CMK (cell line): ENCODE measurements at regions not wholly inside any gene's neighbourhood (a gene's known extent, or its start where the extent isn't known, plus 50 kb on each side); places are given as distances from the start of the nearest gene placed in this dataset.
"Not testable (repeated sequence)": the region's sequence is repeated elsewhere in the genome, so short reads cannot be mapped to it uniquely, and the experiment has no call there.

Experiments
- DNase-seq: peaks from one replicate; pipeline ENCODE4 v3.0.0-alpha.2; 2010; ENCODE audit warnings: low read depth

GRCh38 chr7:48992816-48993215 lies 68.5 kb downstream of the CDC14C start:
- no peak for DNase-seq

- peak; percentile 7 for DNase-seq
Measured at GRCh38 chr7:49001610-49002033, 77.3 kb downstream of the CDC14C start.

DNA sequence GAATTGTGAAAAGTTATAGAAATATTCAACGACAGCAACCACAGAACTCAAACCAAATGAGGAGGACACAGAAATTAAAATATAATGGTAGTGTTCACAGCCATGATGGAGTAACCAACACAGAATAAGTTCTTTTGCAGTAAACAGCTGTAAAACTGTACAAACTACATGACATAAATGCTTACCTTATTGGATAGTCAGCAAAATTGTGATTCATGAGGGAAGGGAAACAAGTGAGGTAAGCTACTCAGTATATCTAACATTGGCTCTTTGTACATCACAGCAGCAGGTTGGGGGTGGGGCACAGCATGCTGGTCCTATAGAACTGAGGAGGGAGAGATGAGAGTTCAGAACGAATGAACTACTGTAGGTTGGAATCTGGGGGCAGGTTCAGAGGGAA lies 86.4 kb downstream of the CDC14C start:
- DNase-seq = no peak

GRCh38 chr7:49014870-49015269 lies 90.5 kb downstream of the CDC14C start:
- no peak for DNase-seq

DNA sequence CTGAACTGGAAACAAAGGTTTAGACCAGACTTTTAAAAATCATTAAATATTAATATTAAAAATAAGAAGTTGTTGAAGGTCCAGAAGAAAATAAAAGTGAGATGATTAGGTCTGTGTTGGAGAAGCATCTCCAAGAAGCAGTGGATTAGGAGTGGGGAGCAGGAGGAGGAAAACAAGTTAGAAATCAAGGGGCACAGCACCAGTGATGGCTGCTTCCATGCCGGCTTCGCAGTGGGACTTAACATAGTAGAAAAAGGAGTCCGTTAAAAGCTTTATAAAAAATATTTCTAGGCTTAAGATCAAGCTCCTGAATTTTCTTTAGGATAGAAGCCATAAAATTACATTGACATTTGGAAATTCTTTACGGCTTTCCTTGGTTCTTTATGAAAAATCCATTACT lies 95.8 kb downstream of the CDC14C start:
- DNase-seq = no peak

GRCh38 chr7:49022448-49022847 lies 98.1 kb downstream of the CDC14C start:
- no peak for DNase-seq

- no peak for DNase-seq
Measured at GRCh38 chr7:49023345-49024328, 99.3 kb downstream of the CDC14C start.

DNA sequence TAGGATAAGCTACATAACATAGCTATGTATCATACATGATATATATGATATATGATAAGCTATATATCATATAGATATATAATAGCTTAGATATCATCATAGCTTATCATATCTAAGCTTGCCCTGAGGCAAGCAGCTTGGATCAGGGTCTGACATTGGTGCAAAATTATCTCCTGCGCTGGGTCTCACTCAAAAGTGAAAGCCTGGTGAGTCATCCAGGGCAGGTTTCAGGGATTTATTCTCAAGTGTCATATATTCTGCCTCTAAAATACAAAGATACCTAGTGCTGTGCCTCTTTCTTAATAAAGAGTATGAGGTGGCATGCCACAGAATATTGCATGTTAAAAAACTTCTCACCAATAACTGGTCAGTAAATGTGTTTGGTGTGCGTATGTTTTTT lies 105.9 kb downstream of the CDC14C start:
- DNase-seq = no peak

GRCh38 chr7:49033140-49033539 lies 108.8 kb downstream of the CDC14C start:
- DNase-seq = not testable (repeated sequence)

- no peak for DNase-seq
Measured at GRCh38 chr7:49037346-49038210, 113.2 kb downstream of the CDC14C start.

DNA sequence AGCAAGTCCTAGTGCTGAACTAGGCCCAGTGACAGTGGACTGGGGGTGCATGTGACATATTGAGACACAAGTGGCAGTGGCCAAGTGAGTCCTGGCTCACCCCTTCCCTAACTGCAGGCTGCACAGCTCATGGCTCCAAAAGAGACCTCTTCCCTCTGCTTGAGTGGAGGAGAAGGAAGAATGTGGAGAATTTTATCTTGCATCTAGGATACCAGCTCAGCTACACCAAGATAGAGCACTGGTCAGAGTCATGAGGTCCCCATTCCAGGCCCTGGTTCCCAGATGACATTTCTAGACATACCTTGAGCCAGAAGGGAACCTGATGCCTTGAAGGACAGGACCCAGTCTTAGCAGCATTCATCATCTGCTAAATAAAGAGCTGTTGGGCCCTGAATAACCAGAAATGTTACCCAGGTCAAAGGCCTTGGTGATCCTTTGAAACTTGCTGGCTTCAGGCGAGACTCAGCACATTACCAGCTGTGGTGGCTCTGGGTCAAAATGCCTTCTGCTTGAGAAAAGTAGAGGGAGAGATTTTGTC lies 114.5 kb downstream of the CDC14C start:
- no peak for DNase-seq

DNA sequence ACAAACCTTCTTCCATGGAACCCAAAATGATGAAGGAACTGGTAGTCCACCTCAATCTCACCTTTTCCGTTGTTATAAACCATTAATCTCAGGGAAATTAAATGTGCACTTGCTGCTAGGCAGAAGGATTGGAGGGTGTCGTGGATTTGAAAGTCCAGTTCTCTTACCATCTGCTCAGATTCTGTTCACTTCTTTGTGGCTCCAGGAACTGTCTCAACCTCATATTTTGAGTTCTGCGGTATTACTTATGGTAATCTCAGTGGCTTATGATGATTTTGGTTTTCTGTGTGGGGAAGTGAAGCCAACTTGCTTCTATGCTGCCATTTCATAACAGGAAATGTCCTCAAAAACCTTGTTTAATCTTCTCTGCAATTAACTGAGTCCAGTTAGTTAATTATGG lies 136.4 kb downstream of the CDC14C start:
- no peak for DNase-seq

DNA sequence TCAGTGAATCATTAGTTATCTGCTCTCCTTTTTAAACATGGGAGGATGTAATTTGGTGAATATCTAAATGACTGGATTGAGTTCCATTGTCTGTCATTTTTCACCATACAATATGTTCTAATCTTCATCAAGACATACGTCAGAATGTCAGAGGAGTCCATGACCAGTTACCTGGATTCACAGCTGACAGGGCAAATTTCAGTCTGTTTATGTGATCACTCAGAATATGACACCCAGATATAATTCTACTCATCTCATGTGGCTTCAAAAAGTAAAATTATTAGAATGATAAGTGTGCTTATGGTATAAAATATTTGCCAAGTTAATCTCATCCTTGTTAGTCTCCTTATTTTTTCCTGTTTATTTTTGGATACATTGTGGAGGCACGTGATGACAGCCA lies 150.2 kb downstream of the CDC14C start:
- DNase-seq = no peak

DNA sequence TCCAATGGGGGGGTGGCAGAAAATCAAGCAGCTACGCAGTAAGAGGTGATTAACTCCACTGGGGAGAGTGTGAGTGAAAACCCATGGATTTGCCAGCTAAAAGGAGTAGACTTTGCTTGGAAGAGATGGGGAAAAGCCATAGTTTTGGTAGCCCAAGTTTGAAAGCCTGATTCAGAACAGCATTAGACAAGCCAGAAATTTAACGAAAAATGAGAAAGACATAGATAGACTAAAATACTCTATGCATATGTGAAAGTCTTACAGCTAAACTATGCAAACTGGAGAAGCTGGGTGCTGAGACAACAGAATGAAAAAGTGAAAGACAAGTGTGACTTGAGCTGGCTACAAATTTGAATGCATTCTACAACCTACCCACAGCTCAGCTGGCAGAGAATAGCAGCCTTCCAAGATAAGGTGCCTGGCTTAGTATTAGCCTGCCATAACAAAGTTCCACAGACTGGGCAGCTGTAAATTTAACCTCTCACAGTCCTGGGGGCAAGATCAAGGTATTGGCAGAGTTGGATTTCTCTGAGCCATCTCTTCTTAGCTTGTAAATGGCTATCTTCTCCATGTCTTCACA lies 156.6 kb downstream of the CDC14C start:
- DNase-seq = no peak

- DNase-seq = no peak
Measured at GRCh38 chr7:49088017-49088416, 163.7 kb downstream of the CDC14C start.

DNA sequence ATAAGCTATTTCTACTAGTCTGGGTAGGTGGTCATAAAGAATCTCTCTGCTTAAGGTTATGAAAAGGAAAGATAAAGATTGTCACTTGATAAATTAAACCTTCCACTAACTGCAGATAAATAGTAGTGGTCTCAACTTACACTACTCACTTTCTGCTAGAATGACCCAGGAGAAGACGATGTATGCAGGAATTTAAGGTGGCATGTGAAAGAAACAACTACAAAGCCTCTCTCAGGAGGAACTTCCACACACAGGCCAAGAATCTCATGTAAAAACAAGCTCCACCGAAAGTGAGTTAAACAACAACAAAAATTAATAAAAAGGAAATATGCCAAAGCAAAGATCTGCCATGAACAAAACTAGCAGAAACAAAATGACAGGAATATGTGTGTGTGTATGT lies 165.4 kb downstream of the CDC14C start:
- DNase-seq = no peak

DNA sequence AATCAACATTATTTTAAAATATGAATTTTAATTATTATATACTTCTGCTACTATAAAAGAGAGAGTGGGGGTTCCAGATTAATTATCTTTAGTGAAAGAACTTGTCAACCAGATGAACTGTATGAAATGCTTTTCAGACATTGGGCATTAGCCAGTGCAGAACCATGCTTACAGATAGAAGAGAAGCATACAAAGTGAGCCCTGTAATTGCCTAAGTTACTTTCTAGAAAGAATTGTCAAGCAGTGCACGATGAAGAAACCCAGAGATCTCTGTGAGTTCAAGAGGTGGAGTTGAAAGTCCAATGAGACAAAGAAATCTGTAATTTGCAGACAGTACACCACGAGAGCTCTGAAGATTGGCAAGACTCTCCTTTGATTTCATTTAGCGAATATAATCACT lies 166.7 kb downstream of the CDC14C start:
- DNase-seq = no peak

DNA sequence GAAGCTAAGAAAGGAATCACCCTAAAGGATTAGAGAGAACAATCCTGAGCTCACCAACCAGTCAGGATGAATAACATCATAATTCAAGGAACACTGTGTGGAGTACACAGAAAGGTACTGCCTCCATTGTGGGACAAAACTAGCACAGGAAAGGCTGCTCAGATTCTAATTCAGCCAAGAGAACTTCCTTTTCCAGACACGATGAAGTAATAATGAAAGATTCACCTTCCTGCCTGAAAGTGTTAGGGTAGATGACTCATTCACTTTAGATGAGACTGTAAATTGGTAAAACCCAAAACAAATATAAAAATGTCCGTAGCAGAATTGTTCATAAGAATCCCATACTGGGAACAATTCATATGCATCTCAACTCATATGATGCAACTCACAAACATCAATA lies 167.2 kb downstream of the CDC14C start:
- no peak for DNase-seq

DNA sequence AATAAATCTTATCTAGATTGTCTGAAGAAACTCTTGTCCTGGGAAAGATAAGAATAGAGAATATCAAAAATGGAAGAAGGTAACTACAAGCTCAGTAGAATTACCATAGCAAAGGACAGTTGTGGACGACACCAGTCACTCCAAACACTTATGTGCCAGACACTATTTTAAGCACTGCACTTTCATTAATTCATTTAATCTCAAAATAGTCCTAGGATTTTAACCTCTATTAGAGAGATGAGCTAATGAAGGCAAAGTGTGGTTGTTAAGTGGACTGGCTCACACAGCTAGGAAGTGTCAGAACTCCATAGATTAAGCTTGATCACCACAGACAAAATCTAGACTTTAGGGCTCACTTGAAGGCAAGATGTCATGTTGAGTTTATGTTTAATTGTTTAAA lies 168.9 kb downstream of the CDC14C start:
- no peak for DNase-seq

- DNase-seq = no peak
Measured at GRCh38 chr7:49094866-49095265, 170.5 kb downstream of the CDC14C start.

DNA sequence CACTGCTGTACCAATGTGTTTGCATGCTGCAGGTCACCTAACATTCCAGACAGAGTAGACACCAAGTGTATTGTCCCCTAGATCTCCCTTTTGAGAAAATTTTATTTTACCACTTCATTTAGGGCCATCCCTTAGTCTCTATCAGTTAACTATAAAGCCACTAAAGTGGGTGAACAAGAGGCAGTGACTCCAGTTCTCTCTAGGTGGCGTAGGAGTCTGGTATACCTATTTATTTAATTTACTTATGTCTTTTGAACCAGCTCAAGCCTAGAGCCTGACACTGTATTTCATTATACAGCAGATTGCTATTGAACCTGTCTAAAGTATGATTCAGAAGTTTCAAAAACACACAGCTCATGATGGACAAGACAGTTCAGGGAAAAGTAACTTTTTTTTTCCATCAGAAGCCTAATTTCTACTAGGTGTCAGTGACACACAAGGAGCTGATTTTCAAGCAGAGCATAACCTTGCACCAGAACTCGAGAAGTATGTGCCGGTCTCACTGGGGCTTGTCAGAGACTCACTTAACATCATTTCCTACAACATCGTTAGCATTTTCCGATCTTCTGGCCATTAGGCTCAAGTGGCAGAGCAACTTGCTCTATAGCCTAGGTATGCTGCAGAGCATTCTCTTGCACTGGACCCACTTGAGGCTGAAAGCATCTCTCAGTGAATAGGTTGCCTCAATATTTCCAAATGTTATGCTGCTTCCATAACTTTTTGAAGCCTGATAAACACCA lies 175.4 kb downstream of the CDC14C start:
- DNase-seq = no peak
